CD4-positive, alpha-beta T cell (primary cell): ENCODE measurements at regions not wholly inside any gene's neighbourhood (a gene's known extent, or its start where the extent isn't known, plus 50 kb on each side); places are given as distances from the start of the nearest gene placed in this dataset.

ENCODE experiments used
- ATAC-seq: fragments of 200-7000 bp; cut with Tn5 transposase; one replicate; pipeline ENCODE4 v1.10.0; 2022; ENCODE audit warnings: mild to moderate bottlenecking; ENCODE audit not compliant: poor library complexity
- CTCF ChIA-PET: fragments of 350-600 bp; sonication (Branson Sonifier 250); formaldehyde crosslinking; loops from one replicate; lab custom pipeline; 2021; ENCODE audit warnings: antibody characterized with exemption, inconsistent platforms; lab: Charles Lee
- POLR2A ChIA-PET: fragments of 350-600 bp; sonication (Branson Sonifier 250); formaldehyde crosslinking; loops from one replicate; lab custom pipeline; 2021; ENCODE audit warnings: antibody characterized with exemption, inconsistent platforms; lab: Charles Lee
- DNase-seq, 14 experiments: peaks; one replicate each; pipeline ENCODE4 v3.0.0-alpha.2; 2013 to 2020; ENCODE audit warnings: mixed read lengths in 2 of 14
- H3K27ac ChIP-seq, 2 donors: one replicate each; pipeline versions ENCODE4 v1.5.1 to v1.7.0; 2013; ENCODE audit warnings: low read length in 2 of 2, low read depth in 1 of 2, mild to moderate bottlenecking in 1 of 2
- H3K27me3 ChIP-seq, 2 experiments: 1 replicate in 1 of 2; 2 replicates in 1 of 2; pipeline versions ENCODE4 v1.6.1 to v1.7.0; 2013; ENCODE audit warnings: low read length in 2 of 2, control low read depth in 1 of 2, mild to moderate bottlenecking in 1 of 2, moderate library complexity in 1 of 2; ENCODE audit not compliant: insufficient read depth in 2 of 2, control insufficient read depth in 1 of 2
- H3K36me3 ChIP-seq: one replicate; pipeline ENCODE4 v1.6.1; 2013; ENCODE audit warnings: low read length, control low read depth; ENCODE audit not compliant: insufficient read depth
- H3K4me1 ChIP-seq: one replicate; pipeline ENCODE4 v1.6.1; 2013; ENCODE audit warnings: low read length, control low read depth; ENCODE audit not compliant: insufficient read depth
- H3K4me3 ChIP-seq: one replicate; pipeline ENCODE4 v1.5.1; 2013; ENCODE audit warnings: mild to moderate bottlenecking, low read length, moderate library complexity
- H3K9me3 ChIP-seq, 2 experiments: 1 replicate in 1 of 2; 2 replicates in 1 of 2; pipeline versions ENCODE4 v1.6.1 to v1.7.0; 2013; ENCODE audit warnings: low read length in 2 of 2, mild to moderate bottlenecking in 2 of 2, control low read depth in 1 of 2, moderate library complexity in 1 of 2; ENCODE audit not compliant: control insufficient read depth in 1 of 2, insufficient read depth in 1 of 2
- H3K27ac Mint-ChIP-seq: one replicate; pipeline ENCODE4 v1.8.0; 2020; ENCODE audit warnings: mixed read lengths
- H3K27me3 Mint-ChIP-seq: one replicate; pipeline ENCODE4 v1.8.0; 2021; ENCODE audit warnings: mixed read lengths
- H3K36me3 Mint-ChIP-seq: one replicate; pipeline ENCODE4 v1.8.0; 2021; ENCODE audit warnings: low read depth, mixed read lengths
- H3K4me1 Mint-ChIP-seq: one replicate; pipeline ENCODE4 v1.8.0; 2021; ENCODE audit warnings: low read depth, mixed read lengths
- H3K4me3 Mint-ChIP-seq: one replicate; pipeline ENCODE4 v1.8.0; 2020; ENCODE audit warnings: mild to moderate bottlenecking, mixed read lengths
- H3K9me3 Mint-ChIP-seq: one replicate; pipeline ENCODE4 v1.8.0; 2020; ENCODE audit warnings: mixed read lengths
- intact Hi-C, 2 experiments: fragments of 100-400 bp; cut with DNase I in 1 of 2; cut with micrococcal nuclease in 1 of 2; formaldehyde crosslinking; loops; one replicate each; pipeline versions ENCODE4 v1.15.1 to v1.9.0; 2023 to 2025; cut with DNase I, micrococcal nuclease
- TF ChIP-seq, protein P1 (sequence below): fragments of 200-600 bp; IDR thresholded peaks from one replicate; pipeline ENCODE4 v1.8.0; 2022; ENCODE audit warnings: antibody characterized with exemption, mild to moderate bottlenecking

DNA sequence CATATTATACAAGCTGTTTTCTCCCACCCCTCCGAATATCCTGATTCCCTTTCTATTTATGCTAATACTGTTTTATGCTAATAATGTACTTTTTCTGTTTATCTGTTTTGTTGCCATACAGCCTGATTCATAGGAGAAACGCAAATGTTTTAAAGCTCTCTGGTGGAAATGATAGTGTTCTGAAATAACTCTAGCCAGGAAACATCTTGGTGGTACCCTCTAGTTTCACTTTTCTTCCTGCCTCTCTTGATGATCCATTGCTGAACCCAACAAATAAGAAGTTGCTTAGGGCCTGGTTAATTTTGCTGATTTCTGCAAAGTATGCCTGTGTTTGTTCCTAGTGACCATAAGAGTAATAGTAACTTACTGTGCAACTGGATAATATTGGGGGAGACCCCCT is 148.4 kb upstream of the KCTD1 start:
- H3K9me3 ChIP-seq = no peaks in the 10 kb centered on the region
- H3K27me3 ChIP-seq = peaks cover 0 to 5% of the 10 kb centered on the region in 2 experiments
- intact Hi-C loops = no loop called here
- Mint-ChIP-seq H3K36me3 (no peaks in the 10 kb centered on the region), H3K9me3 (peaks cover 4% of the 10 kb centered on the region), H3K27ac (no peak overlapping the region), H3K27me3 (no peaks in the 10 kb centered on the region), H3K4me1 (no peaks in the 10 kb centered on the region), H3K4me3 (no peak overlapping the region)
- no peak overlapping the region for H3K4me3 ChIP-seq
- ChIA-PET POLR2A (no interaction called here), CTCF (no interaction called here)
- DNase-seq = no peak
- no peak overlapping the region for H3K27ac ChIP-seq
- H3K4me1 ChIP-seq = no peaks in the 10 kb centered on the region
- TF ChIP-seq, protein P1, sequence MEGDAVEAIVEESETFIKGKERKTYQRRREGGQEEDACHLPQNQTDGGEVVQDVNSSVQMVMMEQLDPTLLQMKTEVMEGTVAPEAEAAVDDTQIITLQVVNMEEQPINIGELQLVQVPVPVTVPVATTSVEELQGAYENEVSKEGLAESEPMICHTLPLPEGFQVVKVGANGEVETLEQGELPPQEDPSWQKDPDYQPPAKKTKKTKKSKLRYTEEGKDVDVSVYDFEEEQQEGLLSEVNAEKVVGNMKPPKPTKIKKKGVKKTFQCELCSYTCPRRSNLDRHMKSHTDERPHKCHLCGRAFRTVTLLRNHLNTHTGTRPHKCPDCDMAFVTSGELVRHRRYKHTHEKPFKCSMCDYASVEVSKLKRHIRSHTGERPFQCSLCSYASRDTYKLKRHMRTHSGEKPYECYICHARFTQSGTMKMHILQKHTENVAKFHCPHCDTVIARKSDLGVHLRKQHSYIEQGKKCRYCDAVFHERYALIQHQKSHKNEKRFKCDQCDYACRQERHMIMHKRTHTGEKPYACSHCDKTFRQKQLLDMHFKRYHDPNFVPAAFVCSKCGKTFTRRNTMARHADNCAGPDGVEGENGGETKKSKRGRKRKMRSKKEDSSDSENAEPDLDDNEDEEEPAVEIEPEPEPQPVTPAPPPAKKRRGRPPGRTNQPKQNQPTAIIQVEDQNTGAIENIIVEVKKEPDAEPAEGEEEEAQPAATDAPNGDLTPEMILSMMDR = no peak
- H3K36me3 ChIP-seq = no peaks in the 10 kb centered on the region
- ATAC-seq = no peak

DNA sequence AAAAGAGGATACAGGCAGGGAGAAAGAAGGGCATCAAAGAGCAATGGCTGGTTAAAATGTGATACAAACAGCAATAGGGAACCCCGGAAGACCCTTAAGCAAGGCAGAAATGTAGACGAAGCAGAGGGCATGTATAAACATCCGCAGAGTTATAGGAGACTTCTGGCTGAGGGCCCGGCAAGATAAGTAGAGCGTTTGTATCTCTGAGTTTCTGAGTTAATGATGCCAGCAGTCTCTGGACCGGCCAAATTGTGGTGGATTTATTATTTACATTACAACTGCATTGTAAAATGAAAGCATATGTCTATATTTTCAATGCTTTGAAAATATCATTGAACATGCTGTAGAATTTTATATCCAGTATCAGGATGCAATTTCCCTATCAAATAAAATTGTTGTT is 148.0 kb upstream of the KCTD1 start:
- peaks cover 0 to 5% of the 10 kb centered on the region in 2 experiments for H3K27me3 ChIP-seq
- Mint-ChIP-seq H3K27me3 (no peaks in the 10 kb centered on the region), H3K4me3 (no peak overlapping the region), H3K9me3 (peaks cover 7% of the 10 kb centered on the region), H3K4me1 (no peaks in the 10 kb centered on the region), H3K27ac (no peak overlapping the region), H3K36me3 (no peaks in the 10 kb centered on the region)
- ATAC-seq = no peak
- no peak overlapping the region for H3K27ac ChIP-seq
- ChIA-PET CTCF (no interaction called here), POLR2A (no interaction called here)
- intact Hi-C loops = no loop called here
- DNase-seq = no peak
- H3K36me3 ChIP-seq = no peaks in the 10 kb centered on the region
- TF ChIP-seq, protein P1 = no peak
- H3K4me3 ChIP-seq = no peak overlapping the region
- no peaks in the 10 kb centered on the region for H3K4me1 ChIP-seq
- no peaks in the 10 kb centered on the region for H3K9me3 ChIP-seq

DNA sequence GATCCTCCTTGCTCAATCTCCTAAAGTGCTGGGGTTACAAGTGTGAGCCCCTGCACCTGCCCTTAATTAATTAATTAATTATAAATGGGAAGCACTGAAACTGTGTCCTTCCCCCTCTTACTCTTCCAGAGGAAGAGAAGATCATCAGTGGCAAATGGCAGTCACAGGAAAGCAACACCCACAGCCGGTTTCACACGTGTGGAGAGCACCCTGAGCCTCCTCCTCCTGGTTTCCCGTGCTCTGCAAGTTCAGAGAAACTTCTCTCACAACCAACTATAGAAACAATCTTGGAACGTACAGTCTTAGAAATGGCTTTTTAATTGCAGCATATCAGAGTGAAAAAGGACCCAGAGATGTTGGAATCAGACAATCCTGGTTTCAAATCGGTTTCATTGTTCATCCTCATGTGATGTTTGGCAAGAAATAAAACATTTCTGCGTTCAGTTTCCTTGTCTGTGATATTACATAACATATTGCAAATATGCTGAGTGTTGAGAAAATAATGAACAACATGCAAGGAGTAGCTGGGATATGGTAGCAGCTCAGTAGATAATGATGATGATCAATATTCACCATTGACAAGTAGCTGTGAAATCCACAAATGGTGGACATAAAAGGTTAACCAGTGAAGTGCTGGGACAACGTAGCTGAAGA is 141.0 kb upstream of the KCTD1 start:
- no peaks in the 10 kb centered on the region for H3K4me1 Mint-ChIP-seq
- no peaks in the 10 kb centered on the region for H3K36me3 ChIP-seq
- peaks cover 0 to 3% of the 10 kb centered on the region in 2 experiments for H3K9me3 ChIP-seq
- CTCF ChIA-PET = no interaction called here
- no peaks in the 10 kb centered on the region for H3K27me3 Mint-ChIP-seq
- no peaks in the 10 kb centered on the region for H3K36me3 Mint-ChIP-seq
- no peak overlapping the region for H3K27ac ChIP-seq
- H3K4me3 Mint-ChIP-seq = no peak overlapping the region
- H3K9me3 Mint-ChIP-seq = peaks cover 9% of the 10 kb centered on the region
- POLR2A ChIA-PET = no interaction called here
- H3K4me1 ChIP-seq = no peaks in the 10 kb centered on the region
- ATAC-seq = no peak
- no peak overlapping the region for H3K27ac Mint-ChIP-seq
- no peak for DNase-seq
- TF ChIP-seq, protein P1 = no peak
- no peaks in the 10 kb centered on the region for H3K27me3 ChIP-seq
- intact Hi-C loops = no loop called here
- H3K4me3 ChIP-seq = no peak overlapping the region
